H1 (cell line): ENCODE measurements at regions not wholly inside any gene's neighbourhood (a gene's known extent, or its start where the extent isn't known, plus 50 kb on each side); places are given as distances from the start of the nearest gene placed in this dataset.

ENCODE experiments used
- CTCF ChIA-PET: fragments of 300-600 bp; sonication (Branson Sonifier 250); formaldehyde crosslinking; loops from one replicate; lab custom pipeline; 2021; ENCODE audit not compliant: partially characterized antibody; lab: Charles Lee
- POLR2A ChIA-PET: fragments of 300-600 bp; sonication (Branson Sonifier 250); formaldehyde crosslinking; loops from one replicate; lab custom pipeline; 2021; ENCODE audit warnings: inconsistent platforms; ENCODE audit not compliant: partially characterized antibody; lab: Charles Lee
- DNase-seq, 2 experiments: peaks; one replicate each; pipeline versions ENCODE4 v3.0.0 to v3.0.0-alpha.2; 2010 to 2022; ENCODE audit warnings: low spot score in 2 of 2, low read depth in 1 of 2, mixed read lengths in 1 of 2
- FAIRE-seq: peaks from 2 replicates; lab custom pipeline; 2011; peaks lifted over from hg19 to GRCh38; lab: Jason Lieb, UNC
- H2AFZ ChIP-seq: 2 replicates; pipeline ENCODE4 v1.8.1; 2012; ENCODE audit warnings: low read length, inconsistent platforms
- H2AK5ac ChIP-seq: 2 replicates; pipeline ENCODE4 v1.6.1; 2013; ENCODE audit warnings: low read depth, low read length
- H2BK120ac ChIP-seq: replicated peaks from 2 replicates; pipeline ENCODE3; 2013; ENCODE audit warnings: low read depth, low read length, inconsistent platforms
- H2BK12ac ChIP-seq: 2 replicates; pipeline ENCODE4 v1.6.1; 2013; ENCODE audit warnings: low read depth, low read length
- H2BK15ac ChIP-seq: 2 replicates; pipeline ENCODE4 v1.6.1; 2013; ENCODE audit warnings: low read length
- H2BK20ac ChIP-seq: 2 replicates; pipeline ENCODE4 v1.6.1; 2013; ENCODE audit warnings: low read length
- H2BK5ac ChIP-seq: 2 replicates; pipeline ENCODE4 v1.6.1; 2013; ENCODE audit warnings: low read depth, low read length
- H3K14ac ChIP-seq: 2 replicates; pipeline ENCODE4 v1.6.1; 2013; ENCODE audit warnings: inconsistent platforms; ENCODE audit not compliant: insufficient read length
- H3K18ac ChIP-seq: 2 replicates; pipeline ENCODE4 v1.6.1; 2013; ENCODE audit warnings: low read length; ENCODE audit errors: extremely low read depth
- H3K23ac ChIP-seq: 2 replicates; pipeline ENCODE4 v1.6.1; 2013; ENCODE audit warnings: inconsistent platforms; ENCODE audit not compliant: insufficient read length
- H3K23me2 ChIP-seq: 2 replicates; pipeline ENCODE4 v1.6.1; 2013; ENCODE audit warnings: low read depth, low read length
- H3K27ac ChIP-seq: 2 replicates; pipeline ENCODE4 v1.6.1; 2011; ENCODE audit warnings: low read depth, low read length, inconsistent platforms
- H3K27me3 ChIP-seq, 4 experiments: replicated peaks in 1 of 4; 1 replicate in 1 of 4; 2 replicates in 3 of 4; pipeline versions ENCODE4 v1.6.1 to v1.8.1; 2011 to 2013; ENCODE audit warnings: low read length in 3 of 4, mild to moderate bottlenecking in 3 of 4, inconsistent platforms in 2 of 4, mixed read lengths in 2 of 4, moderate library complexity in 1 of 4; ENCODE audit not compliant: control insufficient read depth in 3 of 4, insufficient read depth in 3 of 4; ENCODE audit errors: extremely low read depth in 1 of 4
- H3K36me3 ChIP-seq, 4 experiments: 2 replicates each; pipeline versions ENCODE4 v1.6.1 to v1.8.1; 2011 to 2013; ENCODE audit warnings: mild to moderate bottlenecking in 4 of 4, low read length in 3 of 4, moderate library complexity in 2 of 4, control low read depth in 1 of 4, inconsistent platforms in 1 of 4; ENCODE audit not compliant: insufficient read depth in 4 of 4, control insufficient read depth in 2 of 4
- H3K4ac ChIP-seq: replicated peaks from 2 replicates; pipeline ENCODE3; 2013; ENCODE audit warnings: low read length, low read depth, mixed read lengths, inconsistent platforms; ENCODE audit not compliant: insufficient read length
- H3K4me1 ChIP-seq, 4 experiments: replicated peaks in 1 of 4; 1 replicate in 1 of 4; 2 replicates in 3 of 4; pipeline versions ENCODE4 v1.6.1 to v1.8.1; 2011 to 2013; ENCODE audit warnings: low read length in 3 of 4, inconsistent platforms in 2 of 4, mixed read lengths in 1 of 4; ENCODE audit not compliant: insufficient read depth in 4 of 4, control insufficient read depth in 3 of 4
- H3K4me2 ChIP-seq, 2 experiments: 2 replicates each; pipeline versions ENCODE4 v1.6.1 to v1.8.1; 2011 to 2013; ENCODE audit warnings: low read depth in 2 of 2, low read length in 2 of 2, control low read depth in 1 of 2, inconsistent platforms in 1 of 2, mild to moderate bottlenecking in 1 of 2; ENCODE audit not compliant: insufficient read depth in 1 of 2
- H3K4me3 ChIP-seq, 4 experiments: fragments of 200-600, 300-600 bp in 1 of 4; sonication (generic), shearing (Covaris generic), sonication (Bioruptor Twin) in 1 of 4; 2 replicates each; pipeline versions ENCODE4 v1.5.1 to v1.8.1; 2011 to 2016; ENCODE audit warnings: low read length in 4 of 4, low read depth in 3 of 4, control low read depth in 2 of 4, inconsistent platforms in 2 of 4, mild to moderate bottlenecking in 2 of 4, mixed read lengths in 1 of 4, moderate library complexity in 1 of 4; ENCODE audit not compliant: insufficient read depth in 2 of 4; ENCODE audit errors: extremely low read depth in 1 of 4
- H3K56ac ChIP-seq: replicated peaks from 2 replicates; pipeline ENCODE3; 2013; ENCODE audit warnings: low read depth, mild to moderate bottlenecking, mixed read lengths, low read length, inconsistent platforms; ENCODE audit not compliant: insufficient read length
- H3K79me1 ChIP-seq: 2 replicates; pipeline ENCODE4 v1.6.1; 2013; ENCODE audit warnings: low read depth, low read length, control low read depth
- H3K79me2 ChIP-seq, 2 experiments: 2 replicates each; pipeline versions ENCODE4 v1.6.1 to v1.8.1; 2012 to 2013; ENCODE audit warnings: low read length in 2 of 2, mild to moderate bottlenecking in 2 of 2, inconsistent platforms in 1 of 2; ENCODE audit not compliant: insufficient read depth in 2 of 2, control insufficient read depth in 1 of 2
- H3K9ac ChIP-seq, 4 experiments: replicated peaks in 1 of 4; 1 replicate in 1 of 4; 2 replicates in 3 of 4; pipeline versions ENCODE4 v1.6.1 to v1.8.1; 2011 to 2013; ENCODE audit warnings: low read depth in 3 of 4, low read length in 3 of 4, control low read depth in 2 of 4, mild to moderate bottlenecking in 2 of 4, moderate library complexity in 2 of 4, inconsistent platforms in 1 of 4; ENCODE audit errors: extremely low read depth in 1 of 4
- H3K9me3 ChIP-seq, 2 experiments: 2 replicates each; pipeline versions ENCODE4 v1.6.1 to v1.8.1; 2012 to 2013; ENCODE audit warnings: mild to moderate bottlenecking in 2 of 2, moderate library complexity in 2 of 2, control low read depth in 1 of 2, inconsistent platforms in 1 of 2, low read depth in 1 of 2, low read length in 1 of 2, mixed read lengths in 1 of 2; ENCODE audit not compliant: insufficient read depth in 2 of 2
- H4K20me1 ChIP-seq, 2 experiments: replicated peaks in 1 of 2; 2 replicates each; pipeline versions ENCODE3 to v1.8.1; 2011 to 2013; ENCODE audit warnings: inconsistent platforms in 2 of 2, low read length in 2 of 2, mild to moderate bottlenecking in 1 of 2; ENCODE audit not compliant: insufficient read depth in 2 of 2, control insufficient read depth in 1 of 2
- H4K5ac ChIP-seq: 2 replicates; pipeline ENCODE4 v1.6.1; 2013; ENCODE audit warnings: low read length, low read depth, mixed read lengths, inconsistent platforms; ENCODE audit not compliant: insufficient read length
- H4K8ac ChIP-seq: 2 replicates; pipeline ENCODE4 v1.8.0; 2013; ENCODE audit warnings: mild to moderate bottlenecking, moderate library complexity, low read length, inconsistent platforms; ENCODE audit not compliant: insufficient read depth; ENCODE audit errors: extremely low read depth
- H4K91ac ChIP-seq: replicated peaks from 2 replicates; pipeline ENCODE3; 2013; ENCODE audit warnings: low read length, mixed read lengths, inconsistent platforms; ENCODE audit not compliant: insufficient read length
- ASH2L ChIP-seq: fragments of 200-600, 300-600 bp; sonication (generic); IDR thresholded peaks from one replicate; pipeline ENCODE4 v1.7.1; 2017; ENCODE audit warnings: low read length
- CEBPB ChIP-seq: IDR thresholded peaks from 2 replicates; pipeline ENCODE4 v1.6.1; 2012; ENCODE audit warnings: low read depth, low read length
- CHD2 ChIP-seq: IDR thresholded peaks from 2 replicates; pipeline ENCODE4 v1.6.1; 2012; ENCODE audit warnings: low read length, improper control_type of control experiment
- JUND ChIP-seq: IDR thresholded peaks from 2 replicates; pipeline ENCODE4 v1.6.1; 2011; ENCODE audit warnings: mild to moderate bottlenecking, improper control_type of control experiment, low read length
- NRF1 ChIP-seq: IDR thresholded peaks from 2 replicates; pipeline ENCODE4 v1.6.1; 2011; ENCODE audit warnings: mild to moderate bottlenecking, low read depth, low read length, improper control_type of control experiment
- PHF8 ChIP-seq: fragments of 200-600 bp; sonication (generic); conservative IDR thresholded peaks from 2 replicates; pipeline ENCODE4 v1.7.1; 2012; ENCODE audit warnings: low read depth, mild to moderate bottlenecking, inconsistent platforms, low read length, moderate library complexity
- TAF7 ChIP-seq: optimal IDR thresholded peaks from 2 replicates; pipeline ENCODE3; 2011; ENCODE audit warnings: low read depth, mild to moderate bottlenecking, inconsistent platforms, low read length, moderate library complexity, borderline replicate concordance
- TEAD4 ChIP-seq: IDR thresholded peaks from 2 replicates; pipeline ENCODE4 v1.6.1; 2012; ENCODE audit warnings: low read depth, low read length, inconsistent platforms, mixed read lengths
- WGBS, 2 experiments: shearing (Covaris generic) in 1 of 2; methylation state at CpG; one replicate each; pipeline versions ENCODE4 v1.1.6 to v1.1.7; 2013 to 2015; ENCODE audit warnings: low lambda C conversion rate in 2 of 2, mixed read lengths in 2 of 2, inconsistent platforms in 1 of 2, low coverage in 1 of 2, missing lambda C conversion rate in 1 of 2; ENCODE audit not compliant: insufficient replicate concordance in 2 of 2, insufficient coverage in 1 of 2, insufficient read length in 1 of 2; ENCODE audit errors: extremely low coverage in 1 of 2, missing lambda C conversion rate in 1 of 2; 5-methylcytosine and 5-hydroxymethylcytosine counted together
- TF ChIP-seq, protein P1 (sequence below): IDR thresholded peaks from 2 replicates; pipeline ENCODE4 v1.6.1; 2012; ENCODE audit warnings: inconsistent platforms
- TF ChIP-seq, protein P2 (sequence below): IDR thresholded peaks from 2 replicates; pipeline ENCODE4 v1.6.1; 2012; ENCODE audit warnings: inconsistent platforms

GRCh38 chr5:120942596-120943350 is 478.7 kb downstream of the PRR16 start:
- no peak for DNase-seq
- WGBS, 2 experiments = 78% methylated on average over 8 of the region's 8 CpGs; no CpG with 5 or more reads in 1 of the 2 experiments
- Histone ChIP-seq H2BK20ac (no peak overlapping the region), H3K36me3 (no peaks in the 10 kb centered on the region), H2AFZ (no peak overlapping the region), H3K9ac (no peak overlapping the region), H3K18ac (no peak overlapping the region), H2BK12ac (no peak overlapping the region), H3K4me3 (no peak overlapping the region), H3K4ac (no peak overlapping the region), H2BK5ac (no peak overlapping the region), H3K9me3 (no peaks in the 10 kb centered on the region), H3K27me3 (no peaks in the 10 kb centered on the region), H4K5ac (no peak overlapping the region), H2AK5ac (no peak overlapping the region), H3K23ac (no peak overlapping the region), H3K56ac (no peak overlapping the region), H3K23me2 (no peaks in the 10 kb centered on the region), H2BK120ac (no peak overlapping the region), H4K20me1 (no peaks in the 10 kb centered on the region), H4K8ac (no peak overlapping the region), H3K79me2 (no peaks in the 10 kb centered on the region), H3K27ac (no peak overlapping the region)
- FAIRE-seq = no peak
- POLR2A ChIA-PET = no interaction called here
- TF ChIP-seq, protein P1, sequence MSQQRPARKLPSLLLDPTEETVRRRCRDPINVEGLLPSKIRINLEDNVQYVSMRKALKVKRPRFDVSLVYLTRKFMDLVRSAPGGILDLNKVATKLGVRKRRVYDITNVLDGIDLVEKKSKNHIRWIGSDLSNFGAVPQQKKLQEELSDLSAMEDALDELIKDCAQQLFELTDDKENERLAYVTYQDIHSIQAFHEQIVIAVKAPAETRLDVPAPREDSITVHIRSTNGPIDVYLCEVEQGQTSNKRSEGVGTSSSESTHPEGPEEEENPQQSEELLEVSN = peak; percentile 70
- TF ChIP-seq PHF8 = no peak
- TF ChIP-seq JUND = no peak
- TF ChIP-seq, protein P2, sequence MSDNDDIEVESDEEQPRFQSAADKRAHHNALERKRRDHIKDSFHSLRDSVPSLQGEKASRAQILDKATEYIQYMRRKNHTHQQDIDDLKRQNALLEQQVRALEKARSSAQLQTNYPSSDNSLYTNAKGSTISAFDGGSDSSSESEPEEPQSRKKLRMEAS = peak; percentile 71
- TF ChIP-seq TEAD4 = 0 out of 2 replicates have a peak, but pooled peaks have one; percentile 24
- TF ChIP-seq TAF7 = no peak
- no peak for TF ChIP-seq NRF1
- TF ChIP-seq CHD2 = no peak
- TF ChIP-seq CEBPB = peak; percentile 56; the same call in 1 of the 2 replicates
- no peak for TF ChIP-seq ASH2L
- TF ChIP-seq, all 59 proteins: peak for 4
- H3K14ac ChIP-seq = no peak overlapping the region
- H4K91ac ChIP-seq = no peak overlapping the region
- CTCF ChIA-PET = no interaction called here
- H3K79me1 ChIP-seq = no peaks in the 10 kb centered on the region
- H3K4me1 ChIP-seq = peaks cover 1 to 11% (median 5%) of the 10 kb centered on the region in 4 experiments; a peak in 4 of 7 replicates
- no peak overlapping the region for H3K4me2 ChIP-seq
- no peak overlapping the region for H2BK15ac ChIP-seq
